ENCODE measurements at regions not wholly inside any gene's neighbourhood (a gene's known extent, or its start where the extent isn't known, plus 50 kb on each side); places are given as distances from the start of the nearest gene placed in this dataset.

GRCh38 chr7:18208921-18209320, 181.3 kb upstream of the PRPS1L1 start:
- dilution Hi-C loops (cut with HindIII; ENCODE audit: low sequenced_read_pairs, unreplicated experiment) (no loop called here), intact Hi-C loops (cut with micrococcal nuclease) (no loop called here), in situ Hi-C loops (cut with MboI; ENCODE audit: low sequenced_read_pairs) (no loop called here)
- ChIA-PET CTCF (no interaction called here), POLR2A (ENCODE audit: unreplicated experiment) (no interaction called here)
- no CpG with 5 or more reads among the region's 1 CpG for WGBS, 2 experiments (ENCODE audit: extremely low coverage in 2 of 2, insufficient read length in 1 of 2)
- TF ChIP-seq SMC3 (IDR thresholded peaks at IDR 0.05; ENCODE audit: low read depth, low read length) (no peak), RCOR1 (IDR thresholded peaks at IDR 0.05; ENCODE audit: insufficient replicate concordance, low read length) (no peak), POLR2A (IDR thresholded peaks at IDR 0.05; ENCODE audit: low read depth, low read length) (no peak), FOS (IDR thresholded peaks at IDR 0.05; ENCODE audit: low read depth, low read length) (no peak), USF2 (IDR thresholded peaks at IDR 0.05; ENCODE audit: low read depth, low read length) (no peak), NFE2L2 (IDR thresholded peaks at IDR 0.05; ENCODE audit: low read depth, low read length) (no peak), RAD21 (IDR thresholded peaks at IDR 0.05; ENCODE audit: low read length) (no peak)
- H3K9me1 ChIP-seq (ENCODE audit: insufficient read depth, low read length) = no peaks in the 10 kb centered on the region
- no TSS peak for BruUV-seq (replicated peaks)
- no peak overlapping the region for H4K91ac ChIP-seq (ENCODE audit: insufficient read depth, low read depth, low read length)
- H3K56ac ChIP-seq (ENCODE audit: extremely low read depth, insufficient read depth, low read length) = no peak overlapping the region
- no peak overlapping the region for H3K14ac ChIP-seq (replicated peaks; ENCODE audit: low read depth, low read length)
- no peaks in the 10 kb centered on the region for H3K4me1 ChIP-seq (ENCODE audit: control insufficient read depth, insufficient read depth, low read length)
- no peak overlapping the region for H3K27ac ChIP-seq (ENCODE audit: insufficient read depth, low read length)
- H3K4me2 ChIP-seq (ENCODE audit: low read depth, low read length) = no peak overlapping the region
- no peak overlapping the region for H2AK9ac ChIP-seq (replicated peaks; ENCODE audit: low read depth, low read length, poor library complexity)
- H2AFZ ChIP-seq (replicated peaks; ENCODE audit: low read length, poor library complexity) = no peak overlapping the region
- H4K8ac ChIP-seq (ENCODE audit: low read depth in 2 of 2, low read length in 2 of 2) = no peak overlapping the region
- no peaks in the 10 kb centered on the region for H3K79me1 ChIP-seq (ENCODE audit: low read depth in 1 of 2, low read length in 2 of 2)
- H2AK5ac ChIP-seq (ENCODE audit: low read depth, low read length) = no peak overlapping the region
- H2BK20ac ChIP-seq (ENCODE audit: low read depth, low read length) = no peak overlapping the region
- H3K9me3 ChIP-seq (ENCODE audit: control insufficient read depth, insufficient read depth, low read length) = no peaks in the 10 kb centered on the region
- H2BK15ac ChIP-seq (ENCODE audit: low read depth, low read length) = no peak overlapping the region
- H2BK5ac ChIP-seq (ENCODE audit: low read depth, low read length, poor library complexity, severe bottlenecking) = no peak overlapping the region
- no peak overlapping the region for H2BK120ac ChIP-seq (ENCODE audit: low read depth, low read length)
- no peak overlapping the region for H3K23ac ChIP-seq (ENCODE audit: low read depth, low read length)
- H4K5ac ChIP-seq (ENCODE audit: low read depth, low read length) = no peak overlapping the region
- H3K4ac ChIP-seq (ENCODE audit: low read depth, low read length) = no peak overlapping the region
- H4K20me1 ChIP-seq (ENCODE audit: insufficient read depth, low read length) = no peaks in the 10 kb centered on the region
- no peak overlapping the region for H3K4me3 ChIP-seq (ENCODE audit: insufficient read depth, low read depth, low read length)
- no peak for ATAC-seq (ENCODE audit: low read depth)
- H3K36me3 ChIP-seq (ENCODE audit: control insufficient read depth, insufficient read depth, low read length) = no peaks in the 10 kb centered on the region
- H3K9ac ChIP-seq (ENCODE audit: low read depth, low read length) = no peak overlapping the region
- no peaks in the 10 kb centered on the region; the same call in 1 of the 2 replicates for H3K27me3 ChIP-seq (ENCODE audit: control insufficient read depth, insufficient read depth, low read length)
- DNase-seq = no peak
- H3K18ac ChIP-seq (ENCODE audit: low read depth, low read length) = no peak overlapping the region

Data from IMR-90 (cell line).